GM18505 (cell line): ENCODE measurements at regions not wholly inside any gene's neighbourhood (a gene's known extent, or its start where the extent isn't known, plus 50 kb on each side); places are given as distances from the start of the nearest gene placed in this dataset.

Source experiments
- ATAC-seq: cut with Tn5 transposase; IDR thresholded peaks from one replicate; pipeline ENCODE4 v1.9.1; 2021; ENCODE audit not compliant: unreplicated experiment
- POLR2A ChIP-seq: IDR thresholded peaks from 4 replicates; pipeline ENCODE4 v1.6.1; 2011; ENCODE audit warnings: borderline replicate concordance; ENCODE audit not compliant: insufficient read depth, insufficient read length; ENCODE audit errors: extremely low read depth

- no peak for ATAC-seq
- TF ChIP-seq POLR2A, result no peak
These were observed 194.8 kb upstream of the SLC30A5 start for GRCh38 chr5:68898951-68899471.

- no peak for TF ChIP-seq POLR2A
These were observed 181.7 kb upstream of the SLC30A5 start for GRCh38 chr5:68911840-68912690.

GRCh38 chr5:68915079-68915478, 178.7 kb upstream of the SLC30A5 start:
- no peak for ATAC-seq
- TF ChIP-seq POLR2A, result no peak

More at GRCh38 chr5:68911840-68912690, 181.7 kb upstream of the SLC30A5 start:
- no peak for ATAC-seq

- ATAC-seq, result no peak
- TF ChIP-seq POLR2A, result no peak
These were observed 175.5 kb upstream of the SLC30A5 start for GRCh38 chr5:68918306-68918705.

- ATAC-seq, result no peak
- TF ChIP-seq POLR2A, result no peak
These were observed 173.8 kb upstream of the SLC30A5 start for GRCh38 chr5:68919988-68920490.

- TF ChIP-seq POLR2A, result no peak
- ATAC-seq, result no peak
These were observed 172.9 kb upstream of the SLC30A5 start for GRCh38 chr5:68920888-68921287.

GRCh38 chr5:68922172-68922987, 171.4 kb upstream of the SLC30A5 start:
- no peak for ATAC-seq
- TF ChIP-seq POLR2A, result no peak

GRCh38 chr5:68924481-68925145, 169.2 kb upstream of the SLC30A5 start:
- no peak for ATAC-seq
- TF ChIP-seq POLR2A, result no peak

- no peak for TF ChIP-seq POLR2A
These were observed 165.1 kb upstream of the SLC30A5 start for GRCh38 chr5:68928617-68929302.

GRCh38 chr5:68930139-68930538, 163.7 kb upstream of the SLC30A5 start:
- ATAC-seq, result no peak
- no peak for TF ChIP-seq POLR2A

More at GRCh38 chr5:68928617-68929302, 165.1 kb upstream of the SLC30A5 start:
- no peak for ATAC-seq

- ATAC-seq, result no peak
- no peak for TF ChIP-seq POLR2A
These were observed 160.9 kb upstream of the SLC30A5 start for GRCh38 chr5:68932830-68933434.

- TF ChIP-seq POLR2A, result no peak
- no peak for ATAC-seq
These were observed 151.6 kb upstream of the SLC30A5 start for GRCh38 chr5:68942169-68942568.
